HG02588 (cell line): ENCODE measurements at regions not wholly inside any gene's neighbourhood (a gene's known extent, or its start where the extent isn't known, plus 50 kb on each side); places are given as distances from the start of the nearest gene placed in this dataset.

Experiments
- ATAC-seq: cut with Tn5 transposase; IDR thresholded peaks from one replicate; pipeline ENCODE4 v1.9.1; 2021; ENCODE audit warnings: mild to moderate bottlenecking, moderate library complexity; ENCODE audit not compliant: unreplicated experiment

GRCh38 chr5:4661326-4661725, 478.8 kb upstream of the ADAMTS16 start:
- no peak for ATAC-seq

- no peak for ATAC-seq
These were observed 478.3 kb upstream of the ADAMTS16 start for GRCh38 chr5:4661836-4662235.

DNA sequence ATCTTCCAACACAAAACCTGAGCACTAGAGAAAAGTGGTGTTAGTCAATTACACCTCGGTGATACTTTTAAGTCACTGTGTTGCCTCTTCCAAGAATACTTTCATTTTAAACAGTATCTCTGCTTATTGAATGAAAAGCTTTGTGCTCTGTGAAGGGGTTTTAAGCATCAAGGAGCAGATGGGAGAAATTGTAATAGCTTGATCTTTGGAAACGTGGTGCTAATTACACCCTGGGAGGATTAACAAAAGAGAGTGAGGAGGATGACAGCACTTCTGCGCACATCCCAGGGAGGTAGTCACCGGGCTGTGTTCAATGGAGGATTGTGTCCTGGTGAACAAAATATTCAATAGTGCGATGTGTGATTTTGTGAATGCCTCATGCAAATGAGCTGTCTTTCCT, 477.4 kb upstream of the ADAMTS16 start:
- no peak for ATAC-seq

GRCh38 chr5:4665911-4666310, 474.2 kb upstream of the ADAMTS16 start:
- ATAC-seq: no peak

DNA sequence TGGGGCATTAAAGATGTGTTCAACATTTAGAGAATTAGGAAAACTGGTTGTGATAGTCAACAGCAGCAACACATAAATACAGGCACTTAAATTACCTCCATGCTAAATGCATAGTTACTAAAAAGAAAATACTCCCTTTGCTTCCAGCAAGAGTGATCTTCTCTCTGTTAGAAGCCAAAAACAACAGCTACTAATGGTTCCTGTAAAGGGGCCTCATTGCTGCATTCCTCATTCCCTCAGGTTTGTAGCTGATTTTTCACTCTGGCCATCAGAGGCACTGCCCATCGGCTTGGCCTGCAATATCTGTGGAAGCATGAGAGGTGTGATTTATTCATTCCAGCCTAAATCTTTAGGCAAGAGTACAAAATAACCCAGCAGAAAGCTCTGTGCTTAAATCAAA, 466.0 kb upstream of the ADAMTS16 start:
- ATAC-seq: no peak

- no peak for ATAC-seq
These were observed 463.2 kb upstream of the ADAMTS16 start for GRCh38 chr5:4676934-4677333.

DNA sequence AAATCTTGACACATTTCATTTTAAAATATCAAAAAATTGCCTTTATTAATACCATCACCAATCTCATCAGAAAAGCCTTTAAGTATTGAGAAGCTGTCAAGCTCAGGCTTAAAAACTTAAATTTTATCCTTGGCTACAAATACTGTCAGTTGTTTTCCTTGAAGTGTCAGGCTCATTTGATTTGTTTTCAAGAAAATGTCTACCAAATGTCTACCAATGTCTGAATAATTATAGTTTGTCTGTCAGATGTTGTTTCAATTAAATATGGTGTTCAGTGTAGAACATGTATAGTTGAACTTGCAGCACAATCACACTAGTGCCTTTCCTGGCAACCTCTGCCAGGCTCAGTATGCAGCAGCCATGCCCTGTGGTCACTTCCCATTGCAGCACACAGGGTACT, 455.2 kb upstream of the ADAMTS16 start:
- no peak for ATAC-seq

GRCh38 chr5:4698596-4698995, 441.5 kb upstream of the ADAMTS16 start:
- ATAC-seq: no peak

DNA sequence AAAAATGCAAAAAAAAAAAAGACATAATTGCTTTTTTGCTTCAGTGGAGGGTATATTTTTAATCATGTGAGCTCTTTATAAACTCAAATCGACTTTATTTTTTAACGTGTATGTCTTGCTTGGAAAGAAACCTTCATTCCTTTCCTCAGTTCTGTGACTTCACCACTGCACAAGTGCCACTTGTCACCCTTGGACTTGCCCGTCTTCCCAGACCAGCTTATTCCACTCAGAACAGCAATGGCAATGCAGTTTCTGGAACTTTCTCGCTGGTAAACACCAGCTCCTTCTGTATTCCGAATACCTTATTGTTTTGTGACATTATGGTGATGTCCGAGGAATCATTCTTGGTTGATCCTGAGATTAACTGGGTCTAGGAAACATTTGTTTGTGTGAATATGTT, 440.5 kb upstream of the ADAMTS16 start:
- no peak for ATAC-seq

DNA sequence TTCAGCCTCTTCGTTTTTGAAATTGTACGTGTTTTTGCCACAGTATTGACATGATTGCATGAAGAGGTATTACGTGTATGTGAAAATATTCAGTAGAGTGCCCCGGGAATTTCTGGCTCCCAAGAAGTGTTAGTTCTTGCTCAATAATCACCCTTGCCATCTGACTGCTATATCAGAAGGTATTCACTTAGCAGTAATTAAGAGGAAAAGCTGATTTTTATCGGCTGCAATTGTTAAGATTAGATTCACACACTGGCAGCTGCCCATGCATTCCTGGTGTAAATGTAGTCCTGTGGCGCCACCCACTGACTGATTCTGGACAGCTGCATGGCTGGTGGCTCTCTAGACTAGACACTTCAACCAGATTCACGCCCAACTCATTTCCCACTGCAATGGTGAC, 440.1 kb upstream of the ADAMTS16 start:
- no peak for ATAC-seq

DNA sequence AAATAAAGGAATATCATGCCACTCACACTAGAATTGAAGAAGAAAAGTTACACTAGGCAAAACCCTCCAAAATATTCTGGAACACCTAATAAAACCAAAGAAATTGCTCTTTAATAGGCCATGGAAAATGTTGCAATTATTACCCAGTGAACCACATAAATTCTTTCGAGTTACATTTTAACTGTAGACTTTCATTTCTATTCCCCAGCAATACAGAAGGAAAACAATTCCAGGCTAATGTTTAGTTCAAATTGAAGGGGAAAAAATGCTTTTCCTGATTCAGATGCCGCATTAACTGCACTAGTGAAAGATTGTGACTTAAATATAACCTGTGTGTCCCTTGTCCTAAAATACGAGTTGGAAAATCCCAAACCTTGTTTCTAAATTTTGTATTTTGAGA, 439.3 kb upstream of the ADAMTS16 start:
- no peak for ATAC-seq

DNA sequence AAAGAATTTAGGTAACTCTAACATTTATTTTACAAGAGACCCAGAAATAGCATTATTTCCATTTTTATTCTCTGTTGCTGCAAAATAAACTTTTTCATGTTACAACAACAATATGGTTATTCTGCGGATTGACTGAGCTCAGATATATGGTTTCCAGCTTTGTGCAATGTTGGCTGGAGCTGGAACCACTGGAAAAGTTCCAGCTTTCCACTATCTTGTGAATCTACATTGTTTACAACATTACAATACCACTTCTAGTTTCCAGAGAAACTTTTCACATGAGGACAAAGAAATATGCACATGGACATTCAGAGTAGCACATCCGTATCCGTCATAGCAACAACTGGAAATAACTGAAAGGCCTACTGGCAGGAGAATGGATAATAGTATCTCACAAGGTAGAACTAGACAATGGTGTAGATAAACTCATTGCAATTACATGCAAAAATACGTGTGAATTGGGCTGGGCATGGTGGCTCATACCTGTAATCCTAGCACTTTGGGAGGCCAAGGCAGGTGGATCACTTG, 436.1 kb upstream of the ADAMTS16 start:
- ATAC-seq: no peak

DNA sequence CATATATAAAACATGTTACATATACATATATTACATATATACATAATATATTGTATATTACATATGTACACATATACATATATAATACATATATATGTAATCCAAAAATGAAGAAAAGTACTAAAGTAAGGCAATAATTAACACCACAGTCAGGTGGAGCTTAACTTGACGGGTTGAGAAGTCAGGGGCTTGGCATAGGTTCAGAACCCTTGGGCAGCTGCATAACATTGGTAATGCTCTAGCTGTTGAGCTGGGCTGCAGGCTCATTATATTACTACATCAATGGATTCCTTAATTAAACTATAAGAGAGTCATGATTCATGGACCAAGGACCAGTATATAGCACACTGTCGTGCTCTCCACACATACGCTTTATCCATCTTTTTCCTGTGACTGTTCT, 435.2 kb upstream of the ADAMTS16 start:
- ATAC-seq: no peak

- no peak for ATAC-seq
These were observed 423.3 kb upstream of the ADAMTS16 start for GRCh38 chr5:4716781-4717180.

GRCh38 chr5:4717446-4717845, 422.7 kb upstream of the ADAMTS16 start:
- ATAC-seq: no peak

- ATAC-seq: no peak
These were observed 419.3 kb upstream of the ADAMTS16 start for GRCh38 chr5:4720831-4721230.

DNA sequence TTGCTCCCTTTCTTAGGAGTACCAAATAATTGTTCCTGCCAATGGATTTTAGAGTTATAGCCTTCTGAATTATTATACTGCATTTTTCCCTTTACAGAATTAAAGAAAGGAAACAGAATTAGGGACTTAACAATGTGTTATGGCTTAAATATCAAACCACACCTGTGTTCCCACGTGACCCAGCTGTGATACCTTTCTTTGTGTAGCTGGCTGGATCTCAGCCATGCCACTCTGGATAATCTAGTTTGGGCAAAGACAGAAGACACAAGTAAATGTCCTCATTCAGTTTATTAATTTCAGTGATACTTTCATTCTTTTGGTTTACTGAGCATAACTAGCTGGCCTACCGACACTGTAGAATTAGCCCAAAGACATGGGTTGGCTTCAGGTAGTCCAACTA, 417.2 kb upstream of the ADAMTS16 start:
- ATAC-seq: no peak

- ATAC-seq: no peak
These were observed 414.5 kb upstream of the ADAMTS16 start for GRCh38 chr5:4725594-4725993.

DNA sequence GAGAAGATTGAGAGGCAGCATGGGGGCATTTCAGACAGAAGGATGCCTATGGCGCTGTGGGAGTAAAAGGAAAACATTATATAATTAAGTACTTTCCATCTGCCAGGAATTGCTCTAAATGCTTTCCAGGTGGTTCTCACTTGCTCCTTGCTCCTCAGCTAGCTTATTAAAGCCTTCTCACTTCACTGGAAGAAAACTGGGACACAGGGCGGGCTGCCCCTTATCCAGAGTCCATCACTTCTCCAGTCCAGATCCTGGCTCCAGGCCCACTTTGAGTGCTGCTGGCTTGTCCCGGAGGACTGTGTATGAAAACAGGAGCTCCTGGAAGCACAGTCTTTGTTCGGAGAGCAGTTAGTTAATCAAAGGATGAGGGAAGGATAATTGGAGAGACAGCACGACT, 409.9 kb upstream of the ADAMTS16 start:
- ATAC-seq: no peak

- ATAC-seq: no peak
These were observed 405.8 kb upstream of the ADAMTS16 start for GRCh38 chr5:4734348-4734747.

DNA sequence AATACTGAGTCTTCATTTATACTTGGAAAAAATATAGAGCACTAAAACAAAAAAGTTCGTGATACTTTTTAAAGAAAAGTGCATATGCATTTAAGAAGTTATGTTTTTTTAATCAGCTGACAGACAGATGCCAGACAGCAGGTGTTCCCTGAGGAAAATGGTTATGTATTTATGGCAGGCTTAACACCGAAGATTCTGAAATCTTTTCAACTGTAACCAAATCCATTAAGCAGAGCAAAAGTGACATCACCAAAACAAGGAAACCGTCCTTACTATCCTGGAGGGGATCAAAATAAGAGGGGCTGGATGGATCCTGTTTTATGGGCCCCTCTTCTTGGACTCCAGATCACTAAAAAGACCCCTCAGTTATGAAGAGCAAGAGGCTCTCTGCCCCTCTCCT, 404.9 kb upstream of the ADAMTS16 start:
- no peak for ATAC-seq

- ATAC-seq: no peak
These were observed 402.3 kb upstream of the ADAMTS16 start for GRCh38 chr5:4737868-4738267.

GRCh38 chr5:4738298-4738697, 401.8 kb upstream of the ADAMTS16 start:
- ATAC-seq: no peak

DNA sequence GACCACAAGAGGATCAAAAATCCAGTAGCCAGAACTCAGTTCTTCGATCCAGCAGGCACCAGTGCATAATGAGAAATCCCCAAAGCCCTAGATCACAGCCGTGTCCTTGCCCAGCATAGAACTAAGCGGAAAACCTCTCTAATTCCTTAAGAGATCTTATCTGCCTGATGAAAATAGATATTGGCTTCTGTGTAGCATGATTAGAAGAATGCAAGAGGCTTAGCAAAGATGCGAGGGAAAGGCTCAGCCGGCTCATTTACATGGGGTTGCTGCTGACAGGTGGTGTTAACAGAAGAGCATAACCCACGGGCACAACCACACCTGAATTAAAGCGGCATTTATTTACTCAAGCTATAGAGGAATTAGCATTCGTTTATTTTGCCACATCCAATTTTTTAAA, 400.0 kb upstream of the ADAMTS16 start:
- ATAC-seq: no peak
